Sigmoid colon (tissue), 6 donors: ENCODE measurements at regions not wholly inside any gene's neighbourhood (a gene's known extent, or its start where the extent isn't known, plus 50 kb on each side); places are given as distances from the start of the nearest gene placed in this dataset.

Experiments used
- DNase-seq: peaks from one replicate; pipeline ENCODE4 v3.0.0-alpha.2; 2019
- H3K27ac ChIP-seq, 4 donors: fragments of 200-600 bp; sonication (generic); one replicate each; pipeline ENCODE4 v1.5.1; 2016 to 2019; ENCODE audit warnings: mild to moderate bottlenecking in 1 of 4
- H3K27me3 ChIP-seq, 3 donors: fragments of 200-600 bp; sonication (generic); one replicate each; pipeline ENCODE4 v1.5.1; 2019; ENCODE audit warnings: mild to moderate bottlenecking in 1 of 3
- H3K36me3 ChIP-seq, 4 donors: fragments of 200-600 bp; sonication (generic); one replicate each; pipeline ENCODE4 v1.5.1; 2016 to 2019
- H3K4me1 ChIP-seq, 4 donors: fragments of 200-600 bp; sonication (generic); one replicate each; pipeline ENCODE4 v1.5.1; 2017 to 2019
- H3K4me3 ChIP-seq, 4 donors: fragments of 200-600 bp; sonication (generic); one replicate each; pipeline ENCODE4 v1.5.1; 2017 to 2019; ENCODE audit warnings: mild to moderate bottlenecking in 2 of 4, moderate library complexity in 1 of 4
- H3K9me3 ChIP-seq, 4 donors: fragments of 200-600 bp in 3 of 4; sonication (generic) in 3 of 4; one replicate each; pipeline versions ENCODE4 v1.5.1 to v1.6.1; 2013 to 2019
- EP300 ChIP-seq, 4 donors: sonication (generic); formaldehyde crosslinking; IDR thresholded peaks; one replicate each; pipeline ENCODE4 v1.6.1; 2017; ENCODE audit warnings: antibody characterized with exemption in 4 of 4
- POLR2A ChIP-seq, 2 donors: fragments of 450-650 bp; IDR thresholded peaks; one replicate each; pipeline ENCODE4 v1.6.1; 2016; ENCODE audit warnings: antibody characterized with exemption in 2 of 2, mild to moderate bottlenecking in 2 of 2, moderate library complexity in 2 of 2
- POLR2AphosphoS5 ChIP-seq, 4 donors: sonication (generic); formaldehyde crosslinking; IDR thresholded peaks; one replicate each; pipeline ENCODE4 v1.6.1; 2017; ENCODE audit warnings: antibody characterized with exemption in 4 of 4
- WGBS, 2 donors: extraction: QIAGEN DNeasy Blood & Tissue Kit; methylation state at CpG; one replicate each; pipeline ENCODE4 v1.1.7; 2013; 5-methylcytosine and 5-hydroxymethylcytosine counted together
- intact Hi-C: fragments of 100-400 bp; cut with DNase I; formaldehyde crosslinking; loops from one replicate; pipeline ENCODE4 v1.15.1; 2023
- TF ChIP-seq, protein P1 (sequence below), 4 experiments: fragments of 450-650 bp in 3 of 4; fragments of 200-600 bp in 1 of 4; IDR thresholded peaks; one replicate each; pipeline ENCODE4 v1.5.1; 2016 to 2019; ENCODE audit warnings: antibody characterized with exemption in 4 of 4, mild to moderate bottlenecking in 3 of 4, moderate library complexity in 2 of 4
- donor health status: healthy with polysubstance abuse.
- donor health status: healthy.

DNA sequence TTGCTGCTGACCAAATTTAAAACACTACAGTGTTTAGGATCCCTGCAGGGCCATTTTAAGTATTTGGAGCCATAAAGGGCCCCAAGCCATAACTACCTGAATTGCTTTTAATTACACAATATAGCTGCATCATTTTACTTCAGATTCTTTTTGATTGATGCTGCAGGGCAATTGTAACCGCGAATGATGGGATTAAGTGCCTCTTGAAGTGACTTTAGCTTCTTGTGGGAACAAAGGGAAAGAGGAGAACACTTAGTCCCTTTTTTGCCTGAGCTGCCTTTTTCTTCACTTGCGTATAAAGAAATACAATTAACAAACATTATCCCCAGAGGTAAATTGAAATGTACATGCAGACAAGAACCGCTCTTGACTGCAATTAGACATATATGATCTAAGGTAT, 228.5 kb downstream of the ZIC5 start:
- intact Hi-C loops = no loop called here
- Histone ChIP-seq H3K9me3 (no peaks in the 10 kb centered on the region), H3K36me3 (no peaks in the 10 kb centered on the region), H3K27ac (no peak overlapping the region), H3K27me3 (no peaks in the 10 kb centered on the region), H3K4me3 (no peak overlapping the region), H3K4me1 (peaks cover 0 to 15% (median 0%) of the 10 kb centered on the region in 4 donors)
- TF ChIP-seq EP300 (IDR thresholded peaks at IDR 0.05) = no peak
- TF ChIP-seq, protein P1, sequence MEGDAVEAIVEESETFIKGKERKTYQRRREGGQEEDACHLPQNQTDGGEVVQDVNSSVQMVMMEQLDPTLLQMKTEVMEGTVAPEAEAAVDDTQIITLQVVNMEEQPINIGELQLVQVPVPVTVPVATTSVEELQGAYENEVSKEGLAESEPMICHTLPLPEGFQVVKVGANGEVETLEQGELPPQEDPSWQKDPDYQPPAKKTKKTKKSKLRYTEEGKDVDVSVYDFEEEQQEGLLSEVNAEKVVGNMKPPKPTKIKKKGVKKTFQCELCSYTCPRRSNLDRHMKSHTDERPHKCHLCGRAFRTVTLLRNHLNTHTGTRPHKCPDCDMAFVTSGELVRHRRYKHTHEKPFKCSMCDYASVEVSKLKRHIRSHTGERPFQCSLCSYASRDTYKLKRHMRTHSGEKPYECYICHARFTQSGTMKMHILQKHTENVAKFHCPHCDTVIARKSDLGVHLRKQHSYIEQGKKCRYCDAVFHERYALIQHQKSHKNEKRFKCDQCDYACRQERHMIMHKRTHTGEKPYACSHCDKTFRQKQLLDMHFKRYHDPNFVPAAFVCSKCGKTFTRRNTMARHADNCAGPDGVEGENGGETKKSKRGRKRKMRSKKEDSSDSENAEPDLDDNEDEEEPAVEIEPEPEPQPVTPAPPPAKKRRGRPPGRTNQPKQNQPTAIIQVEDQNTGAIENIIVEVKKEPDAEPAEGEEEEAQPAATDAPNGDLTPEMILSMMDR (IDR thresholded peaks at IDR 0.05) = no peak
- no peak for TF ChIP-seq POLR2AphosphoS5 (IDR thresholded peaks at IDR 0.05)
- no peak for TF ChIP-seq POLR2A (IDR thresholded peaks at IDR 0.05)
- 55 to 79% methylated on average over 4 of the region's 4 CpGs for WGBS, 2 donors
- no peak for DNase-seq

DNA sequence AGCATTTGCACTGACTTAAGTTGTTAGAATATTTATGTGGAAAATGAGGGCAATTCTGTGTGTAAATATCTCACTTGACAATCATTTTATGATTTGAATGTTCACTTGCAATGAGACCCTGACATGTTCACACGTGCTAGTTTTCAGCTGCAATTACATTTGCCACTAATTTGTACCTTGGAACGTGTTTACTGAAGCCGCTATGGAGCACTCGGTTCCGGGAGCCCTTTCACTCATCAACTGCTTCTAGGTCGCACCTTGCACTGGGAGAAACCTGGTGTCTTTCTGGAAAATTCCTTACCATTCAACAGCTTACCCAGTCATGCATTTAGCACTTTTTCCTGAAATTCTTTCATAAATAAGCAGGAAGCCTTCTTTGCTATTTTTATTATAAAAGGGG, 229.6 kb downstream of the ZIC5 start:
- Histone ChIP-seq H3K27ac (no peak overlapping the region), H3K36me3 (no peaks in the 10 kb centered on the region), H3K9me3 (no peaks in the 10 kb centered on the region), H3K4me1 (peaks cover 0 to 15% (median 0%) of the 10 kb centered on the region in 4 donors), H3K27me3 (no peaks in the 10 kb centered on the region), H3K4me3 (no peak overlapping the region)
- TF ChIP-seq, protein P1 (IDR thresholded peaks at IDR 0.05) = no peak
- TF ChIP-seq POLR2A (IDR thresholded peaks at IDR 0.05) = no peak
- intact Hi-C loops = no loop called here
- DNase-seq = no peak
- 15 to 57% methylated on average over 6 of the region's 6 CpGs for WGBS, 2 donors

DNA sequence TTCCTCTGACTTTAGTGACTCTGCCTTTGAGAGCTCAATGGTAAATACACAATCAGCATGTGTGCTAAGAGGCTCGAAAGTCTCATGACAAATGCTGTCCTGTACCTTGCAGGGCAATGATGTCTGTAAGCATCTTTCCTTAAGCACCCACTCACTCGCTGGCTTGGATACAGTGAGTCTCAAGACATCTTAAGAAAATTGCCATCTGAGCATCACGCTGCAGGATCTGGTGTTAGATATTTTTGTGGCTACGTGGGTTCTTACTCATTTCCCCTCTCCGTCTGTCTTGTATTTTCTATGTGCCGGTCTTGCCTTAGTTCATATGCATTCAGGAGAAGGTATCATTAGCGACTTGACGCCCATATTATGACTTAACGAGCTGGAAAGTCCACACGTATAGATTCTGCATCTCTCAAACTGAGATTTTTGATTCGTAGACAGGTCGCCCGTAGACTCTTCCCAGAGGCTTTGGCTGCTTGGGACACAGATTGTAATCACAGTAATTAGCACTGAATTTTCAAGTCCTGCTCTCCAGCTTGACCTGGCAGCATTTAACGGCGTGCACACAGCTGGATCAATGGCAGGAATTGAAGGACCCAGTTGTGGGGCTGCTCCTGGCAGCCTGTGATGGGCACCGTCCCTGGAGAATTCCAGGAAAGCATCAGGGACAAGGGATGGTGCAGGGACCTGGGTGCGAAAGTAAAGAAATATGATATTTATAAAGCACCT, 231.2 kb downstream of the ZIC5 start:
- H3K9me3 ChIP-seq = no peaks in the 10 kb centered on the region
- no peaks in the 10 kb centered on the region for H3K27me3 ChIP-seq
- H3K4me1 ChIP-seq = peaks cover 0 to 15% (median 0%) of the 10 kb centered on the region in 4 donors
- no peak for DNase-seq
- H3K36me3 ChIP-seq = no peaks in the 10 kb centered on the region
- WGBS, 2 donors = 81 to 92% methylated on average over 17 of the region's 17 CpGs
- TF ChIP-seq POLR2AphosphoS5 (IDR thresholded peaks at IDR 0.05) = no peak
- TF ChIP-seq, protein P1 (IDR thresholded peaks at IDR 0.05) = no peak
- TF ChIP-seq POLR2A (IDR thresholded peaks at IDR 0.05) = no peak
- no peak for TF ChIP-seq EP300 (IDR thresholded peaks at IDR 0.05)
- H3K4me3 ChIP-seq = no peak overlapping the region
- no peak overlapping the region for H3K27ac ChIP-seq
- intact Hi-C loops = no loop called here

DNA sequence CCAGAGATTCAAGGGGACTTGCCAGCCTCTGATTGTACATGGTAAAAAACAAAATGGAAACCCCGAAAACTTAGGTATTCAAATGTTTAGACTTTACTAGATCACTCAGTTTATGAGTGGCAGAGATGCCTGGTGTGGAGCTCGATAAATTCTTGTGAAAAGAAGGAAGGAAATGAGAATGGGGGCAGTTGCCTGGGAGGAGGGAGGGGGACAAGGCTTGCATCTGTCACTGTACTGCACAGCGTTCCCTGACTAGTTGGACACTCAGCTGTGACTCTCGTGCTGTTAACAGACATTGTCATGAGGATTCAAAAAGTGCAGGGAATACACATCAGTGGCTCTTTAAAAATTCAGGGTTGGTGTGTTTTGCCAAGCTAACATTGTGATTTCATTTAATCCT, 232.9 kb downstream of the ZIC5 start:
- H3K4me3 ChIP-seq = no peak overlapping the region
- H3K4me1 ChIP-seq = peaks cover 0 to 15% (median 0%) of the 10 kb centered on the region in 4 donors
- no peak overlapping the region for H3K27ac ChIP-seq
- H3K27me3 ChIP-seq = no peaks in the 10 kb centered on the region
- 55 to 75% methylated on average over 4 of the region's 4 CpGs for WGBS, 2 donors
- DNase-seq = no peak
- intact Hi-C loops = no loop called here
- H3K9me3 ChIP-seq = no peaks in the 10 kb centered on the region
- no peaks in the 10 kb centered on the region for H3K36me3 ChIP-seq
- TF ChIP-seq, protein P1 (IDR thresholded peaks at IDR 0.05) = no peak
- TF ChIP-seq EP300 (IDR thresholded peaks at IDR 0.05) (no peak), POLR2A (IDR thresholded peaks at IDR 0.05) (no peak), POLR2AphosphoS5 (IDR thresholded peaks at IDR 0.05) (no peak)
